HAP-1 (cell line): ENCODE measurements at regions not wholly inside any gene's neighbourhood (a gene's known extent, or its start where the extent isn't known, plus 50 kb on each side); places are given as distances from the start of the nearest gene placed in this dataset.
"Not testable (repeated sequence)": the region's sequence is repeated elsewhere in the genome, so short reads cannot be mapped to it uniquely, and the experiment has no call there.

ENCODE experiments used
- DNase-seq, 2 experiments: peaks; one replicate each; pipeline ENCODE4 v3.0.0-alpha.2; 2016 to 2020; ENCODE audit warnings: low spot score in 2 of 2
- H3K27me3 ChIP-seq: fragments of 250-450 bp; sonication (Bioruptor Pico); 2 replicates; pipeline ENCODE4 v1.5.1; 2020; ENCODE audit warnings: low read depth, mild to moderate bottlenecking, moderate library complexity
- H3K36me3 ChIP-seq: fragments of 250-450 bp; sonication (Bioruptor Pico); replicated peaks from 2 replicates; pipeline ENCODE4 v1.5.1; 2020; ENCODE audit warnings: mild to moderate bottlenecking
- H3K4me1 ChIP-seq: fragments of 250-450 bp; sonication (Bioruptor Pico); 2 replicates; pipeline ENCODE4 v1.5.1; 2020; ENCODE audit warnings: mild to moderate bottlenecking
- H3K4me3 ChIP-seq: fragments of 250-450 bp; sonication (Bioruptor Pico); 2 replicates; pipeline ENCODE4 v1.5.1; 2020; ENCODE audit warnings: mild to moderate bottlenecking, moderate library complexity
- H3K9me3 ChIP-seq: fragments of 250-450 bp; sonication (Bioruptor Pico); 2 replicates; pipeline ENCODE4 v1.5.1; 2020; ENCODE audit warnings: mild to moderate bottlenecking, moderate library complexity
- in situ Hi-C: fragments of 300-500 bp; cut with MboI; formaldehyde crosslinking; loops from 3 replicates; pipeline ENCODE4 v1.14.3; 2020; ENCODE audit warnings: low sequenced_read_pairs, inconsistent platforms, mixed read lengths

GRCh38 chrX:64853424-64853823, 122.8 kb downstream of the ZC4H2 start:
- H3K9me3 ChIP-seq = no peaks in the 10 kb centered on the region
- DNase-seq = no peak
- H3K27me3 ChIP-seq = no peaks in the 10 kb centered on the region
- no peaks in the 10 kb centered on the region for H3K36me3 ChIP-seq
- in situ Hi-C loops = no loop called here
- no peak overlapping the region for H3K4me3 ChIP-seq
- peaks cover 2% of the 10 kb centered on the region; the same call in 1 of the 2 replicates for H3K4me1 ChIP-seq

GRCh38 chrX:64850371-64851082, 125.7 kb downstream of the ZC4H2 start:
- Histone ChIP-seq H3K36me3 (no peaks in the 10 kb centered on the region), H3K4me1 (peaks cover 2% of the 10 kb centered on the region; the same call in 1 of the 2 replicates), H3K27me3 (no peaks in the 10 kb centered on the region), H3K4me3 (no peak overlapping the region), H3K9me3 (no peaks in the 10 kb centered on the region)
- in situ Hi-C loops = no loop called here
- DNase-seq = no peak

- in situ Hi-C loops = no loop called here
- H3K4me3 ChIP-seq = no peak overlapping the region
Measured at GRCh38 chrX:64843224-64843623, 133.0 kb downstream of the ZC4H2 start.

GRCh38 chrX:64842492-64842891, 133.8 kb downstream of the ZC4H2 start:
- Histone ChIP-seq H3K27me3 (no peaks in the 10 kb centered on the region), H3K36me3 (no peaks in the 10 kb centered on the region), H3K9me3 (no peaks in the 10 kb centered on the region), H3K4me1 (no peaks in the 10 kb centered on the region), H3K4me3 (no peak overlapping the region)
- no peak for DNase-seq
- in situ Hi-C loops = no loop called here

More at GRCh38 chrX:64843224-64843623, 133.0 kb downstream of the ZC4H2 start:
- H3K27me3 ChIP-seq = no peaks in the 10 kb centered on the region
- H3K4me1 ChIP-seq = no peaks in the 10 kb centered on the region
- no peaks in the 10 kb centered on the region for H3K36me3 ChIP-seq
- H3K9me3 ChIP-seq = no peaks in the 10 kb centered on the region
- DNase-seq = no peak

- in situ Hi-C loops = no loop called here
- Histone ChIP-seq H3K36me3 (no peaks in the 10 kb centered on the region), H3K4me3 (no peak overlapping the region), H3K4me1 (no peaks in the 10 kb centered on the region), H3K27me3 (no peaks in the 10 kb centered on the region), H3K9me3 (no peaks in the 10 kb centered on the region)
- DNase-seq = no peak
Measured at GRCh38 chrX:64805683-64806082, 170.6 kb downstream of the ZC4H2 start.

GRCh38 chrX:64792598-64793337, 183.5 kb downstream of the ZC4H2 start:
- no peak for DNase-seq
- in situ Hi-C loops = no loop called here

GRCh38 chrX:64782923-64783322, 193.3 kb downstream of the ZC4H2 start:
- Histone ChIP-seq H3K9me3 (no peaks in the 10 kb centered on the region), H3K4me3 (no peak overlapping the region), H3K27me3 (no peaks in the 10 kb centered on the region), H3K4me1 (no peaks in the 10 kb centered on the region), H3K36me3 (no peaks in the 10 kb centered on the region)
- in situ Hi-C loops = no loop called here
- no peak for DNase-seq

More at GRCh38 chrX:64792598-64793337, 183.5 kb downstream of the ZC4H2 start:
- H3K4me3 ChIP-seq = no peak overlapping the region
- H3K9me3 ChIP-seq = no peaks in the 10 kb centered on the region
- H3K4me1 ChIP-seq = no peaks in the 10 kb centered on the region
- no peaks in the 10 kb centered on the region for H3K36me3 ChIP-seq
- H3K27me3 ChIP-seq = no peaks in the 10 kb centered on the region

- Histone ChIP-seq H3K36me3 (no peaks in the 10 kb centered on the region), H3K4me1 (no peaks in the 10 kb centered on the region), H3K9me3 (no peaks in the 10 kb centered on the region), H3K27me3 (no peaks in the 10 kb centered on the region), H3K4me3 (no peak overlapping the region)
- in situ Hi-C loops = no loop called here
- DNase-seq = no peak
Measured at GRCh38 chrX:64758047-64758446, 218.2 kb downstream of the ZC4H2 start.

GRCh38 chrX:64739792-64740378, 236.4 kb downstream of the ZC4H2 start:
- Histone ChIP-seq H3K9me3 (no peaks in the 10 kb centered on the region), H3K4me1 (no peaks in the 10 kb centered on the region), H3K36me3 (no peaks in the 10 kb centered on the region), H3K4me3 (no peak overlapping the region), H3K27me3 (no peaks in the 10 kb centered on the region)
- in situ Hi-C loops = no loop called here
- no peak for DNase-seq

- in situ Hi-C loops = no loop called here
- H3K4me3 ChIP-seq = no peak overlapping the region
- H3K36me3 ChIP-seq = no peaks in the 10 kb centered on the region
- H3K9me3 ChIP-seq = no peaks in the 10 kb centered on the region
- no peaks in the 10 kb centered on the region for H3K27me3 ChIP-seq
- DNase-seq = no peak
- no peaks in the 10 kb centered on the region for H3K4me1 ChIP-seq
Measured at GRCh38 chrX:64698317-64698716, 277.9 kb downstream of the ZC4H2 start.

GRCh38 chrX:64695372-64695771, 280.9 kb downstream of the ZC4H2 start:
- in situ Hi-C loops = not testable (repeated sequence)

GRCh38 chrX:64662876-64663275, 267.6 kb upstream of the MTMR8 start:
- no peaks in the 10 kb centered on the region for H3K4me1 ChIP-seq
- H3K9me3 ChIP-seq = no peaks in the 10 kb centered on the region
- in situ Hi-C loops = no loop called here

More at GRCh38 chrX:64695372-64695771, 280.9 kb downstream of the ZC4H2 start:
- H3K27me3 ChIP-seq, H3K9me3 ChIP-seq, H3K4me1 ChIP-seq, DNase-seq, H3K36me3 ChIP-seq, H3K4me3 ChIP-seq: not testable (repeated sequence)

GRCh38 chrX:64657229-64657628, 262.0 kb upstream of the MTMR8 start:
- H3K9me3 ChIP-seq, H3K4me1 ChIP-seq, H3K4me3 ChIP-seq, H3K27me3 ChIP-seq, DNase-seq, H3K36me3 ChIP-seq, in situ Hi-C loops: not testable (repeated sequence)

More at GRCh38 chrX:64662876-64663275, 267.6 kb upstream of the MTMR8 start:
- no peak overlapping the region for H3K4me3 ChIP-seq
- H3K36me3 ChIP-seq = no peaks in the 10 kb centered on the region
- H3K27me3 ChIP-seq = no peaks in the 10 kb centered on the region
- no peak for DNase-seq

GRCh38 chrX:64642482-64642881, 247.2 kb upstream of the MTMR8 start:
- H3K4me3 ChIP-seq = no peak overlapping the region
- DNase-seq = peak in 1 of 2 experiments; percentile 17
- no peaks in the 10 kb centered on the region for H3K27me3 ChIP-seq
- in situ Hi-C loops = no loop called here
- no peaks in the 10 kb centered on the region for H3K9me3 ChIP-seq
- no peaks in the 10 kb centered on the region for H3K4me1 ChIP-seq
- no peaks in the 10 kb centered on the region for H3K36me3 ChIP-seq
